IMR-90 (cell line): ENCODE measurements at regions not wholly inside any gene's neighbourhood (a gene's known extent, or its start where the extent isn't known, plus 50 kb on each side); places are given as distances from the start of the nearest gene placed in this dataset.
A peak's percentile ranks its signal among the peaks of the same experiment; 100 is the strongest.

ENCODE experiments used
- ATAC-seq: fragments of 200-7000 bp; cut with Tn5 transposase; 2 replicates; pipeline ENCODE4 v1.9.1; 2020; ENCODE audit warnings: low read depth, mild to moderate bottlenecking, moderate library complexity
- BruUV-seq: library from RNA; stranded (reverse); fragments of 400-500 nt; replicated peaks from 2 replicates; lab custom pipeline; 2021; lab: Mats Ljungman, UMichigan
- CTCF ChIA-PET: fragments of 300-600 bp; formaldehyde crosslinking; extraction: SDS; loops from one replicate; lab custom pipeline; 2021; ENCODE audit warnings: antibody characterized with exemption; lab: Yijun Ruan, JAX
- POLR2A ChIA-PET: fragments of 300-600 bp; sonication (Branson Sonifier 250); formaldehyde crosslinking; loops from one replicate; lab custom pipeline; 2022; ENCODE audit warnings: antibody characterized with exemption; ENCODE audit not compliant: unreplicated experiment; lab: Charles Lee
- DNase-seq: peaks from one replicate; pipeline ENCODE4 v3.0.0; 2013
- H2AFZ ChIP-seq: replicated peaks from 2 replicates; pipeline ENCODE3; 2013; ENCODE audit warnings: low read length, mild to moderate bottlenecking; ENCODE audit not compliant: poor library complexity
- H2AK5ac ChIP-seq: 2 replicates; pipeline ENCODE4 v1.6.1; 2013; ENCODE audit warnings: low read depth, low read length, inconsistent platforms
- H2AK9ac ChIP-seq: replicated peaks from 2 replicates; pipeline ENCODE3; 2013; ENCODE audit warnings: mild to moderate bottlenecking, low read depth, low read length, moderate library complexity; ENCODE audit not compliant: poor library complexity
- H2BK120ac ChIP-seq: 2 replicates; pipeline ENCODE4 v1.6.1; 2013; ENCODE audit warnings: low read depth, low read length, inconsistent platforms
- H2BK15ac ChIP-seq: 3 replicates; pipeline ENCODE4 v1.6.1; 2013; ENCODE audit warnings: low read depth, low read length, inconsistent platforms
- H2BK20ac ChIP-seq: 2 replicates; pipeline ENCODE4 v1.6.1; 2013; ENCODE audit warnings: low read depth, mild to moderate bottlenecking, inconsistent platforms, low read length, moderate library complexity
- H2BK5ac ChIP-seq: 2 replicates; pipeline ENCODE4 v1.6.1; 2013; ENCODE audit warnings: mild to moderate bottlenecking, low read depth, low read length, inconsistent platforms; ENCODE audit not compliant: poor library complexity, severe bottlenecking
- H3K14ac ChIP-seq: replicated peaks from 2 replicates; pipeline ENCODE4 v1.6.1; 2013; ENCODE audit warnings: low read depth, low read length, inconsistent platforms
- H3K18ac ChIP-seq: 2 replicates; pipeline ENCODE4 v1.6.1; 2013; ENCODE audit warnings: low read depth, low read length, control low read depth
- H3K23ac ChIP-seq: 2 replicates; pipeline ENCODE4 v1.6.1; 2013; ENCODE audit warnings: low read depth, low read length, inconsistent platforms
- H3K27ac ChIP-seq: 2 replicates; pipeline ENCODE4 v1.5.1; 2013; ENCODE audit warnings: mild to moderate bottlenecking, control low read depth, low read length; ENCODE audit not compliant: insufficient read depth
- H3K27me3 ChIP-seq: 2 replicates; pipeline ENCODE4 v1.6.1; 2013; ENCODE audit warnings: low read length; ENCODE audit not compliant: control insufficient read depth, insufficient read depth
- H3K36me3 ChIP-seq: 2 replicates; pipeline ENCODE4 v1.6.1; 2013; ENCODE audit warnings: low read length, mixed read lengths; ENCODE audit not compliant: control insufficient read depth, insufficient read depth
- H3K4ac ChIP-seq: 2 replicates; pipeline ENCODE4 v1.6.1; 2013; ENCODE audit warnings: low read depth, low read length, inconsistent platforms
- H3K4me1 ChIP-seq: 2 replicates; pipeline ENCODE4 v1.6.1; 2013; ENCODE audit warnings: low read length, mixed read lengths; ENCODE audit not compliant: control insufficient read depth, insufficient read depth
- H3K4me2 ChIP-seq: 2 replicates; pipeline ENCODE4 v1.6.1; 2013; ENCODE audit warnings: low read depth, mild to moderate bottlenecking, control low read depth, low read length, moderate library complexity
- H3K4me3 ChIP-seq: 2 replicates; pipeline ENCODE4 v1.5.1; 2013; ENCODE audit warnings: low read depth, mild to moderate bottlenecking, control low read depth, low read length, moderate library complexity; ENCODE audit not compliant: insufficient read depth
- H3K56ac ChIP-seq: 2 replicates; pipeline ENCODE4 v1.6.1; 2013; ENCODE audit warnings: low read length, inconsistent platforms; ENCODE audit not compliant: insufficient read depth; ENCODE audit errors: extremely low read depth
- H3K79me1 ChIP-seq, 2 experiments: 2 replicates each; pipeline ENCODE4 v1.6.1; 2013; ENCODE audit warnings: low read length in 2 of 2, inconsistent platforms in 1 of 2, low read depth in 1 of 2
- H3K9ac ChIP-seq: 2 replicates; pipeline ENCODE4 v1.6.1; 2013; ENCODE audit warnings: low read depth, low read length, control low read depth
- H3K9me1 ChIP-seq: 2 replicates; pipeline ENCODE4 v1.6.1; 2013; ENCODE audit warnings: low read length, inconsistent platforms; ENCODE audit not compliant: insufficient read depth
- H3K9me3 ChIP-seq: 2 replicates; pipeline ENCODE4 v1.6.1; 2013; ENCODE audit warnings: low read length; ENCODE audit not compliant: control insufficient read depth, insufficient read depth
- H4K20me1 ChIP-seq: 2 replicates; pipeline ENCODE4 v1.6.1; 2013; ENCODE audit warnings: low read length, inconsistent platforms; ENCODE audit not compliant: insufficient read depth
- H4K5ac ChIP-seq: 2 replicates; pipeline ENCODE4 v1.6.1; 2013; ENCODE audit warnings: mild to moderate bottlenecking, low read depth, low read length, control low read depth
- H4K8ac ChIP-seq, 2 experiments: 2 replicates each; pipeline ENCODE4 v1.6.1; 2013; ENCODE audit warnings: low read depth in 2 of 2, low read length in 2 of 2, control low read depth in 1 of 2, inconsistent platforms in 1 of 2
- H4K91ac ChIP-seq: 2 replicates; pipeline ENCODE4 v1.6.1; 2013; ENCODE audit warnings: low read depth, low read length, inconsistent platforms; ENCODE audit not compliant: insufficient read depth
- CTCF ChIP-seq: conservative IDR thresholded peaks from 2 replicates; pipeline ENCODE4 v1.5.1; 2012; ENCODE audit warnings: mild to moderate bottlenecking, low read depth, low read length, improper control_type of control experiment
- FOS ChIP-seq: fragments of 150-350 bp; IDR thresholded peaks from 2 replicates; pipeline ENCODE4 v1.6.1; 2016; ENCODE audit warnings: low read depth, low read length
- MXI1 ChIP-seq: IDR thresholded peaks from 2 replicates; pipeline ENCODE4 v1.6.1; 2012; ENCODE audit warnings: low read depth, mild to moderate bottlenecking, low read length, moderate library complexity, borderline replicate concordance
- POLR2A ChIP-seq: IDR thresholded peaks from 2 replicates; pipeline ENCODE4 v1.6.1; 2012; ENCODE audit warnings: mild to moderate bottlenecking, low read depth, low read length
- RCOR1 ChIP-seq: IDR thresholded peaks from 2 replicates; pipeline ENCODE4 v1.6.1; 2012; ENCODE audit warnings: mild to moderate bottlenecking, low read length, improper control_type of control experiment; ENCODE audit not compliant: insufficient replicate concordance
- WGBS, 2 experiments: methylation state at CpG; one replicate each; pipeline versions ENCODE4 v1.1.5 to v1.1.7; 2013; ENCODE audit warnings: missing lambda C conversion rate in 2 of 2; ENCODE audit not compliant: insufficient read length in 1 of 2; ENCODE audit errors: extremely low coverage in 2 of 2; 5-methylcytosine and 5-hydroxymethylcytosine counted together
- dilution Hi-C: fragments of 300-500 bp; cut with HindIII; formaldehyde crosslinking; loops from one replicate; pipeline ENCODE4 v1.14.3; 2018; ENCODE audit warnings: low sequenced_read_pairs; ENCODE audit not compliant: unreplicated experiment
- in situ Hi-C: fragments of 300-500 bp; cut with MboI; formaldehyde crosslinking; loops from 3 replicates; pipeline ENCODE4 v1.14.3; 2019; ENCODE audit warnings: low sequenced_read_pairs, inconsistent platforms, mixed read lengths
- intact Hi-C: fragments of 100-400 bp; cut with micrococcal nuclease; formaldehyde crosslinking; loops from 2 replicates; pipeline ENCODE4 v1.10.0; 2022

- Histone ChIP-seq H3K23ac (no peak overlapping the region), H2BK5ac (no peak overlapping the region), H2AK5ac (peak overlapping the region; percentile 24; the same call in 1 of the 2 replicates), H3K9me3 (no peaks in the 10 kb centered on the region), H3K14ac (no peak overlapping the region), H2BK20ac (no peak overlapping the region), H3K4me1 (peaks cover 17% of the 10 kb centered on the region), H3K56ac (no peak overlapping the region), H4K8ac (no peak overlapping the region), H3K27me3 (no peaks in the 10 kb centered on the region; the same call in 1 of the 2 replicates), H3K36me3 (no peaks in the 10 kb centered on the region), H3K4me2 (no peak overlapping the region), H3K79me1 (peaks cover 0 to 28% of the 10 kb centered on the region in 2 experiments; a peak in 2 of 4 replicates), H3K27ac (no peak overlapping the region), H2BK15ac (no peak overlapping the region), H3K4ac (no peak overlapping the region), H4K91ac (no peak overlapping the region; the same call in 1 of the 2 replicates), H2AFZ (no peak overlapping the region), H3K9ac (no peak overlapping the region), H2AK9ac (no peak overlapping the region), H4K20me1 (no peaks in the 10 kb centered on the region), H3K18ac (no peak overlapping the region), H3K9me1 (peaks cover 4% of the 10 kb centered on the region; the same call in 1 of the 2 replicates), H2BK120ac (no peak overlapping the region), H3K4me3 (no peak overlapping the region), H4K5ac (no peak overlapping the region)
- no peak for DNase-seq
- WGBS, 2 experiments = 80% methylated on average over 1 of the region's 5 CpGs; no CpG with 5 or more reads in 1 of the 2 experiments
- CTCF ChIA-PET = no interaction called here
- no peak for ATAC-seq
- no TSS peak for BruUV-seq
- intact Hi-C loops (no loop called here), in situ Hi-C loops (no loop called here), dilution Hi-C loops (no loop called here)
- POLR2A ChIA-PET = no interaction called here
- TF ChIP-seq CTCF = no peak
- TF ChIP-seq MXI1 = no peak
- TF ChIP-seq FOS = no peak
- TF ChIP-seq POLR2A = no peak
- no peak for TF ChIP-seq RCOR1
Observed at GRCh38 chr14:89621009-89621421, 204.0 kb upstream of the FOXN3 start.
